IgD-negative memory B cell (primary cell): ENCODE measurements at regions not wholly inside any gene's neighbourhood (a gene's known extent, or its start where the extent isn't known, plus 50 kb on each side); places are given as distances from the start of the nearest gene placed in this dataset.

ENCODE experiments used
- H3K27ac Mint-ChIP-seq, 3 donors: one replicate each; pipeline ENCODE4 v1.8.0; 2020 to 2022; ENCODE audit warnings: mild to moderate bottlenecking in 3 of 3, mixed read lengths in 3 of 3, moderate library complexity in 1 of 3
- H3K27me3 Mint-ChIP-seq: one replicate; pipeline ENCODE4 v1.8.0; 2021; ENCODE audit warnings: mixed read lengths
- H3K36me3 Mint-ChIP-seq: one replicate; pipeline ENCODE4 v1.8.0; 2020; ENCODE audit warnings: mild to moderate bottlenecking, mixed read lengths
- H3K4me1 Mint-ChIP-seq, 3 donors: one replicate each; pipeline ENCODE4 v1.8.0; 2020 to 2022; ENCODE audit warnings: mixed read lengths in 3 of 3, mild to moderate bottlenecking in 1 of 3
- H3K4me3 Mint-ChIP-seq, 4 donors: one replicate each; pipeline ENCODE4 v1.8.0; 2020 to 2022; ENCODE audit warnings: mild to moderate bottlenecking in 4 of 4, mixed read lengths in 4 of 4, moderate library complexity in 3 of 4
- H3K9me3 Mint-ChIP-seq, 3 donors: one replicate each; pipeline ENCODE4 v1.8.0; 2020 to 2021; ENCODE audit warnings: mixed read lengths in 3 of 3, mild to moderate bottlenecking in 1 of 3

GRCh38 chr12:46507766-46508165, 135.2 kb upstream of the SLC38A2 start:
- H3K9me3 Mint-ChIP-seq = peaks cover 19 to 34% (median 22%) of the 10 kb centered on the region in 3 donors

GRCh38 chr12:46506961-46507360, 134.4 kb upstream of the SLC38A2 start:
- H3K4me3 Mint-ChIP-seq = peak overlapping the region in 1 of 4 donors; percentile 18
- H3K27ac Mint-ChIP-seq = no peak overlapping the region
- peaks cover 0 to 4% (median 2%) of the 10 kb centered on the region in 3 donors for H3K4me1 Mint-ChIP-seq
- peaks cover 21 to 38% (median 25%) of the 10 kb centered on the region in 3 donors for H3K9me3 Mint-ChIP-seq
- H3K27me3 Mint-ChIP-seq = no peaks in the 10 kb centered on the region
- peaks cover 19% of the 10 kb centered on the region for H3K36me3 Mint-ChIP-seq

More at GRCh38 chr12:46507766-46508165, 135.2 kb upstream of the SLC38A2 start:
- no peak overlapping the region for H3K4me3 Mint-ChIP-seq
- no peaks in the 10 kb centered on the region for H3K27me3 Mint-ChIP-seq
- H3K27ac Mint-ChIP-seq = no peak overlapping the region
- peaks cover 19% of the 10 kb centered on the region for H3K36me3 Mint-ChIP-seq
- peaks cover 0 to 8% (median 3%) of the 10 kb centered on the region in 3 donors for H3K4me1 Mint-ChIP-seq

DNA sequence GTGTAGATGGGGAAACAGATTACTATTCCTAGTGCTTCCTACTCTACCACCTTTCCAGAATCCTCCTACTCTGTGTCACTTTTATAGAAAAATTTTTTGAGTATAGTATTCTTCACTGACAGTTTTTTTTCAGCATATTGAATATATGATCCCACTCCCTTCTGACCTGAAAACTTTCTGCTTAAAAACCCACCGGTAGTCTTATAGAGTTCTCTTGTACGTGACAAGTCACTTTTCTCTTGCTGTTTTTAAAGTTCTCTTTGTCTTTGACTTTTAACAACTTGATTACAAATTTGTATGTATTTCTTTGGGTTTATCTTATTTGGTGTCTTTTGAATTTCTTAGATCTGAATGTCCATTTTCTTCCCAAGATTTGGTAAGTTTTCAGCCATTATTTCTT, 133.6 kb upstream of the SLC38A2 start:
- H3K9me3 Mint-ChIP-seq = peaks cover 22 to 37% (median 23%) of the 10 kb centered on the region in 3 donors
- H3K4me1 Mint-ChIP-seq = peaks cover 0 to 4% (median 2%) of the 10 kb centered on the region in 3 donors
- no peaks in the 10 kb centered on the region for H3K27me3 Mint-ChIP-seq
- H3K27ac Mint-ChIP-seq = no peak overlapping the region
- peaks cover 19% of the 10 kb centered on the region for H3K36me3 Mint-ChIP-seq
- H3K4me3 Mint-ChIP-seq = no peak overlapping the region

DNA sequence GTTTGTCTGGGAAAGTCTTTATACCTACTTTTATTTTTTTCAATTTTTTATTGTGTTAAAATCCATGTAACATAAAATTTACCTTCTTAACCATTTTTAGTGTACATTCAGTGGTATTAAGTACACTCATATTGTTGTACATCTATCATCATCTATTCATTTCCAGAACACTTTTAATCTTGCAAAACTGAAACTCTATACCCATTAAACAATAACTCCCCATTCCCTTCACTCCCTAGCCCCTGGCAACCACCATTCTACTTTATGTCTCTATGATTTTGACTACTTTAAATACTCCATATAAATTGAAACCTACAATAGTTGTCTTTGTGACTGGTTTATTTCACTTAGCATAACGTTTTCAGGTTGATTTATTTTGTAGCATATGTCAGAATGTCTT, 131.9 kb upstream of the SLC38A2 start:
- no peak overlapping the region for H3K4me3 Mint-ChIP-seq
- H3K27me3 Mint-ChIP-seq = no peaks in the 10 kb centered on the region
- H3K9me3 Mint-ChIP-seq = peaks cover 19 to 37% (median 20%) of the 10 kb centered on the region in 3 donors
- no peak overlapping the region for H3K27ac Mint-ChIP-seq
- peaks cover 14% of the 10 kb centered on the region for H3K36me3 Mint-ChIP-seq
- H3K4me1 Mint-ChIP-seq = peaks cover 0 to 5% (median 4%) of the 10 kb centered on the region in 3 donors

GRCh38 chr12:46503637-46504175, 131.1 kb upstream of the SLC38A2 start:
- Mint-ChIP-seq H3K4me3 (no peak overlapping the region), H3K36me3 (peaks cover 14% of the 10 kb centered on the region), H3K27ac (no peak overlapping the region), H3K4me1 (peaks cover 0 to 5% (median 4%) of the 10 kb centered on the region in 3 donors), H3K27me3 (no peaks in the 10 kb centered on the region), H3K9me3 (peaks cover 19 to 37% (median 20%) of the 10 kb centered on the region in 3 donors)

DNA sequence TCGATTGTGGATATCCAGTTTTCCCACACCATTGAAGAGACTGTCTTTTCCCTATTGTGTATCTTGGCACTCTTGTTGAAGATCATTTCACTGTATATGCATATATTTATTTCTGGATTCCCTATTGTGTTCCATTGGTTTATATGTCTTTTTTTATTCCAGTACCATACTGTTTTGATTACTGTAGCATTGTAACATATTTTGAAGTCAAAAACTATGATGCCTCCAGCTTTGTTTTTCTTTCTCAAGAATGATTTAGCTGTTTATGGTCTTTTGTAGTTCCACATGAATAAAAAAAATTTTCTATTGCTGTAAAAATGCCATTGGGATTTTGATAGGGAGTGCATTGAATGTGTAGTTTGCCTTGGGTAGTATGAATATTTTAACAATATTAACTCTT, 128.1 kb upstream of the SLC38A2 start:
- Mint-ChIP-seq H3K36me3 (peaks cover 11% of the 10 kb centered on the region), H3K27ac (no peak overlapping the region), H3K4me1 (peaks cover 0 to 4% (median 3%) of the 10 kb centered on the region in 3 donors), H3K9me3 (peaks cover 11 to 24% (median 14%) of the 10 kb centered on the region in 3 donors), H3K27me3 (no peaks in the 10 kb centered on the region), H3K4me3 (no peak overlapping the region)

GRCh38 chr12:46499901-46500300, 127.3 kb upstream of the SLC38A2 start:
- H3K4me1 Mint-ChIP-seq = peaks cover 0 to 4% (median 3%) of the 10 kb centered on the region in 3 donors
- peaks cover 6% of the 10 kb centered on the region for H3K36me3 Mint-ChIP-seq
- H3K9me3 Mint-ChIP-seq = peaks cover 8 to 18% (median 9%) of the 10 kb centered on the region in 3 donors
- no peak overlapping the region for H3K27ac Mint-ChIP-seq
- H3K4me3 Mint-ChIP-seq = no peak overlapping the region
- H3K27me3 Mint-ChIP-seq = no peaks in the 10 kb centered on the region

- H3K4me3 Mint-ChIP-seq = no peak overlapping the region
Observed at GRCh38 chr12:46499226-46499625, 126.7 kb upstream of the SLC38A2 start.

GRCh38 chr12:46497739-46498138, 125.2 kb upstream of the SLC38A2 start:
- H3K36me3 Mint-ChIP-seq = peaks cover 5% of the 10 kb centered on the region
- peaks cover 0 to 3% (median 0%) of the 10 kb centered on the region in 3 donors for H3K4me1 Mint-ChIP-seq
- H3K9me3 Mint-ChIP-seq = peaks cover 2 to 9% (median 7%) of the 10 kb centered on the region in 3 donors
- no peak overlapping the region for H3K27ac Mint-ChIP-seq
- H3K27me3 Mint-ChIP-seq = no peaks in the 10 kb centered on the region
- no peak overlapping the region for H3K4me3 Mint-ChIP-seq

More at GRCh38 chr12:46499226-46499625, 126.7 kb upstream of the SLC38A2 start:
- peaks cover 0 to 3% (median 3%) of the 10 kb centered on the region in 3 donors for H3K4me1 Mint-ChIP-seq
- H3K36me3 Mint-ChIP-seq = peaks cover 4% of the 10 kb centered on the region
- no peaks in the 10 kb centered on the region for H3K27me3 Mint-ChIP-seq
- no peak overlapping the region for H3K27ac Mint-ChIP-seq
- peaks cover 5 to 18% (median 9%) of the 10 kb centered on the region in 3 donors for H3K9me3 Mint-ChIP-seq

DNA sequence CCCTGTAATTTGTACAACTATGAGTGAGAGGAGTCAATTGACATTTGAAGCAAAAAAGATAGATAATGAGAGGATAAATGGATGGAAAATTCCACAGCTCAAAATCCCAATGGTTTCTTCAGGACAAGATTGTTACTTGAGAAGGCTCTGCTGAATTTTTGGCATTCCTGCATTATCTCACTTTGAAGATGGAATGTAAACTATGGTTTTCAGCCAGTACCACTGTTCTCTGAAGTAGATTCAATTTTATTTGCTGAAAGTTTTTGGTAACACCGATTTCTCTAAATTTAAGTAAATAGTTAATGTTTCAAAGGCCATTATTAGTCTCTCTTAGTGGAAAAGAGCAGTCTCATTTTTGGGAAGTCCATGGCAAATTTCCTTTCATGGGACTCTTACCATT, 121.9 kb upstream of the SLC38A2 start:
- no peaks in the 10 kb centered on the region for H3K9me3 Mint-ChIP-seq
- H3K4me3 Mint-ChIP-seq = no peak overlapping the region
- H3K27ac Mint-ChIP-seq = no peak overlapping the region
- H3K27me3 Mint-ChIP-seq = no peaks in the 10 kb centered on the region
- H3K4me1 Mint-ChIP-seq = no peaks in the 10 kb centered on the region
- peaks cover 5% of the 10 kb centered on the region for H3K36me3 Mint-ChIP-seq

GRCh38 chr12:46493834-46494181, 121.2 kb upstream of the SLC38A2 start:
- H3K27me3 Mint-ChIP-seq = no peaks in the 10 kb centered on the region
- H3K27ac Mint-ChIP-seq = no peak overlapping the region

DNA sequence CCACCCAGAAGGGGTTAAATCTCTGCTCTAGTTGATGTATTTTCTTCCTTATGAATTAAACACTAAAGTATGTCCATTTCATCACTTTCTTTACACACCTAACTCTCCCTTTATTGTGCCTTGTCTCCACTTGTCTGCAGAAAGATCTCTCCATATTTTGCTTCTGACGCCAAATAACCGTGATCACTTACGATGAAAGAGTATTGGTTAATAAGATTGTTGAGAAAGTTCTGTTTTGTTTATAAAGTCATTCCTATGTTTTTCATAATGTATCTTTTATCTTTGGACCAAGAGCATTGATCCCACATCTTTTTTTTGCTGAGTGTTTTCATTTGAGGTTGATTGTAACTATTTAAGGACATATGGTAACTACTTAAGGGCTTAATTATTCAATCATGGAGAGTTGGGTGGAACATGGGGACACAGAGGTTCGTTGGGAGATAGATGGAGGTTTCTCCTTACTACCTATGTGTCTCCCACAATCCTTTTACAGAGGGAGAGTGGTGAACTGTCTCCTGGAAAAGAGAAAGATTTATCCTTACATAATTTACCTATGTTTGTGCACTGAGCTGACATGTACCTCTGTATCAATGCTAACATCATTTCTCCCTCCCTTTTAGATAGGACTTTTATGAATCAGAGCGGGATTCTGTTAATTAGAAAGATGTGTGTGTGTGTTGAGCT, 120.7 kb upstream of the SLC38A2 start:
- Mint-ChIP-seq H3K4me1 (peaks cover 0 to 4% (median 2%) of the 10 kb centered on the region in 3 donors), H3K9me3 (no peaks in the 10 kb centered on the region), H3K4me3 (no peak overlapping the region), H3K27ac (no peak overlapping the region), H3K27me3 (no peaks in the 10 kb centered on the region), H3K36me3 (peaks cover 5% of the 10 kb centered on the region)

More at GRCh38 chr12:46493834-46494181, 121.2 kb upstream of the SLC38A2 start:
- no peak overlapping the region for H3K4me3 Mint-ChIP-seq
- H3K4me1 Mint-ChIP-seq = no peaks in the 10 kb centered on the region
- H3K9me3 Mint-ChIP-seq = no peaks in the 10 kb centered on the region
- peaks cover 5% of the 10 kb centered on the region for H3K36me3 Mint-ChIP-seq

- peaks cover 0 to 4% (median 2%) of the 10 kb centered on the region in 3 donors for H3K4me1 Mint-ChIP-seq
- H3K4me3 Mint-ChIP-seq = no peak overlapping the region
- H3K36me3 Mint-ChIP-seq = peaks cover 5% of the 10 kb centered on the region
- H3K9me3 Mint-ChIP-seq = no peaks in the 10 kb centered on the region
- no peak overlapping the region for H3K27ac Mint-ChIP-seq
- H3K27me3 Mint-ChIP-seq = no peaks in the 10 kb centered on the region
Observed at GRCh38 chr12:46492471-46493085, 120.0 kb upstream of the SLC38A2 start.

DNA sequence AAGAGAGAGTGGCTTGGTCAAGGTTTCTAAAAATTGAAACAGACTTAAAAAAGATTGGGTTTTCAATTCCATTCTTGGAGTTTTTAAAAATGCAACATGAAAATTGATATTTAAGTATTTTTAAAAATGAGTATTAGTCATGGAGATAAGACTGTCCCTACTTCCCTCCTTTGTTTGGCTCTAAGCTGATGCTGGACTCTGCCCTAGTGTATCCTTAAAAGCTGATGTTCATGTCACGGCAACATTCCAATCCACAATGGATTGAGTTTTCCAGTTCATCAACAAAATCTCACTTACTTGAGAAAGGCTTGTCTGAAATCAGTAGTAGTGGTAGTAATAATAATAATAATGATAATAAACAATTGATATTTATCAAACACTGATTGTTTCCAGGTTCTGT, 119.0 kb upstream of the SLC38A2 start:
- Mint-ChIP-seq H3K4me1 (peaks cover 0 to 4% (median 2%) of the 10 kb centered on the region in 3 donors), H3K27ac (no peak overlapping the region), H3K4me3 (no peak overlapping the region), H3K27me3 (no peaks in the 10 kb centered on the region), H3K9me3 (no peaks in the 10 kb centered on the region), H3K36me3 (peaks cover 5% of the 10 kb centered on the region)

DNA sequence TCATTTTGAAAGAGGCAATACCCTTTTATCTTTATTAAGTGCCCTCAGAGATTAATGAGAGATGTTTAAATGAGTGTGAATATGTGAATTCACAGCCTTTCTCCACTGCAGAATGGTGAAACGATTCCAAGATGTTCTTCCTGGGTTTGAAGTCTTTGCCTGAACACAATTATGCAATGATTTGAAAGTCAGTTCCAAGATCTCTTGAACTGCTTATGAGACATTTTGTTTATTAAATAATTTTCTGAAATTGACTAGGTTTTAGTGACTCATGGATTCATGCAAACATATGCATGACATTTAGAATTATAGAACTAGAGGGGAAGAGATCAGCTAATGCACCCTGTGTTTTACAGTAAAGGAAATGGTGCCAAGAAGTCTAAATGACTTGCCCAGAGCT, 118.1 kb upstream of the SLC38A2 start:
- H3K4me1 Mint-ChIP-seq = peaks cover 0 to 4% (median 2%) of the 10 kb centered on the region in 3 donors
- H3K9me3 Mint-ChIP-seq = no peaks in the 10 kb centered on the region
- H3K36me3 Mint-ChIP-seq = peaks cover 5% of the 10 kb centered on the region
- no peaks in the 10 kb centered on the region for H3K27me3 Mint-ChIP-seq
- H3K4me3 Mint-ChIP-seq = no peak overlapping the region
- H3K27ac Mint-ChIP-seq = no peak overlapping the region
